ENCODE measurements at regions not wholly inside any gene's neighbourhood (a gene's known extent, or its start where the extent isn't known, plus 50 kb on each side); places are given as distances from the start of the nearest gene placed in this dataset.

- TF ChIP-seq POLR2AphosphoS5 (IDR thresholded peaks at IDR 0.05; ENCODE audit: low read depth, low read length) (no peak), POU2F2 (IDR thresholded peaks at IDR 0.05; ENCODE audit: low read depth, low read length) (no peak), POLR2A (IDR thresholded peaks at IDR 0.05; ENCODE audit: low read depth, low read length) (no peak), TAF1 (IDR thresholded peaks at IDR 0.05; ENCODE audit: low read depth, low read length) (no peak)
- no peak for DNase-seq (ENCODE audit: insufficient read length, low spot score)
- FAIRE-seq: no peak
Observed at GRCh38 chr14:85279407-85279806, 250.5 kb upstream of the FLRT2 start.

DNA sequence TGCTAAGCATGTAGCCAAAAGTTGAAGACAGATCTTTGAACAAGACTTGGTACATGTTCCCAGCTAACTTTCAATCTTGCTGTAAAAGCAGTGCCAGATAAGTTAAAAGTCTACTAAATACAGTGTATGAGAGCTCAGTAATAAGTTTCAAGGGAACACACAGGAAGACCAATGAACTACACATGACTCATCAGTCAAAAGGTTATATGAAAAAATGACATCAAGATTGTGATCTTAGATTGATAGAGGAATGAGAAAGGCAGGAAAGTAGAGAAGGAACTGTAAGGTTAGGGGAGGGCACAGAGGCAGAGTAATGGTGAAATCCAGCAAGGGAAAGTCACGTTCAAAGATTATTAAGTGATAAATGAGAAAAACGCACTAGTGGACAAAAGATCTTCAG lies 249.9 kb upstream of the FLRT2 start:
- no peak for DNase-seq (ENCODE audit: insufficient read length, low spot score)
- no peak for TF ChIP-seq POLR2AphosphoS5 (IDR thresholded peaks at IDR 0.05; ENCODE audit: low read depth, low read length)
- no peak for FAIRE-seq

GRCh38 chr14:85281921-85282320 lies 248.0 kb upstream of the FLRT2 start:
- FAIRE-seq: no peak
- TF ChIP-seq SPI1 (IDR thresholded peaks at IDR 0.05; ENCODE audit: low read depth, low read length) (no peak), PAX5 (IDR thresholded peaks at IDR 0.05; ENCODE audit: insufficient read depth, low read length, severe bottlenecking) (no peak), POLR2A (IDR thresholded peaks at IDR 0.05; ENCODE audit: low read depth, low read length) (no peak), TAF1 (IDR thresholded peaks at IDR 0.05; ENCODE audit: low read depth, low read length) (no peak), POLR2AphosphoS5 (IDR thresholded peaks at IDR 0.05; ENCODE audit: low read depth, low read length) (no peak), POU2F2 (IDR thresholded peaks at IDR 0.05; ENCODE audit: low read depth, low read length) (no peak)
- no peak for DNase-seq (ENCODE audit: insufficient read length, low spot score)

DNA sequence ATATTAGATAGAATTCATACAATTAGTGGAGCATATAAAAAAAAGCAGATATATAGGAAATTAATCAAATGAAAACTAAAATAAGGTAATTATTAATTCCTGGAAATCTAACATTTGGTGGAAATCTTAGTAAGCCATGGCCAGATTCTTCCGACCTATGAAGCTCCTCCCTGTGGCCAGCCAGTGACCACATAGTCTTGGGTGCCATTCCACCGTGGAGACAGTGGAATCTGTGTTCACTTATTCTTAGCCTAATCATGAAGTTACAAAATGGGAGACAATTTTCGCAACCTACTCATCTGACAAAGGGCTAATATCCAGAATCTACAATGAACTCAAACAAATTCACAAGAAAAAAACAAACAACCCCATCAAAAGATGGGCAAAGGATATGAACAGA lies 241.9 kb upstream of the FLRT2 start:
- TF ChIP-seq SPI1 (IDR thresholded peaks at IDR 0.05; ENCODE audit: low read depth, low read length) (no peak), TAF1 (IDR thresholded peaks at IDR 0.05; ENCODE audit: low read depth, low read length) (no peak), POU2F2 (IDR thresholded peaks at IDR 0.05; ENCODE audit: low read depth, low read length) (no peak), POLR2A (IDR thresholded peaks at IDR 0.05; ENCODE audit: low read depth, low read length) (no peak), PAX5 (IDR thresholded peaks at IDR 0.05; ENCODE audit: insufficient read depth, low read length, severe bottlenecking) (no peak), POLR2AphosphoS5 (IDR thresholded peaks at IDR 0.05; ENCODE audit: low read depth, low read length) (no peak)
- DNase-seq (ENCODE audit: insufficient read length, low spot score) (no peak), FAIRE-seq (no peak)

DNA sequence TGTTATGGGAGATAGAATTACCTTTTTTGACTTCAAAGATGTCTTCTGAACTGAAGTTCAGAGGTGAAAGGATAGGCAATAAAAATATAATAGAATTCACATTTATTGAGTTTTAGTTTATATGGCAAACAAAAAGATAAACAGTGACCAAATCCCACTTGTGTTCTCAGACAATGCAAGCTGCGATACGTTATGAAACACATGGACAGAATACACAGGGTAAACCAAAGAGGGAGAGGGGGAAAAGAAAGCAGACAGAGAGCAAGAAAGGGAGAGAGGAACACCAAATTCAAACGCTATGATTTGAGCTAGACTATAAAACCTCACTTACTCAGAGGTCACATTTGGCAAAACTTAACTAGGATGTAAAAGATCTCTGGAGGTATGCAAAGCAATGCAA lies 238.2 kb upstream of the FLRT2 start:
- DNase-seq (ENCODE audit: insufficient read length, low spot score): no peak
- TF ChIP-seq SPI1 (IDR thresholded peaks at IDR 0.05; ENCODE audit: low read depth, low read length) (no peak), TAF1 (IDR thresholded peaks at IDR 0.05; ENCODE audit: low read depth, low read length) (no peak), POU2F2 (IDR thresholded peaks at IDR 0.05; ENCODE audit: low read depth, low read length) (no peak), POLR2AphosphoS5 (IDR thresholded peaks at IDR 0.05; ENCODE audit: low read depth, low read length) (no peak), POLR2A (IDR thresholded peaks at IDR 0.05; ENCODE audit: low read depth, low read length) (no peak), PAX5 (IDR thresholded peaks at IDR 0.05; ENCODE audit: insufficient read depth, low read length, severe bottlenecking) (no peak)
- FAIRE-seq: no peak

GRCh38 chr14:85293612-85294234 lies 236.2 kb upstream of the FLRT2 start:
- TF ChIP-seq TAF1 (IDR thresholded peaks at IDR 0.05; ENCODE audit: low read depth, low read length) (no peak), POU2F2 (IDR thresholded peaks at IDR 0.05; ENCODE audit: low read depth, low read length) (no peak), POLR2A (IDR thresholded peaks at IDR 0.05; ENCODE audit: low read depth, low read length) (no peak), PAX5 (IDR thresholded peaks at IDR 0.05; ENCODE audit: insufficient read depth, low read length, severe bottlenecking) (no peak), SPI1 (IDR thresholded peaks at IDR 0.05; ENCODE audit: low read depth, low read length) (no peak), POLR2AphosphoS5 (IDR thresholded peaks at IDR 0.05; ENCODE audit: low read depth, low read length) (no peak)
- DNase-seq (ENCODE audit: insufficient read length, low spot score) (no peak), FAIRE-seq (no peak)

GRCh38 chr14:85295318-85295717 lies 234.6 kb upstream of the FLRT2 start:
- FAIRE-seq: no peak
- TF ChIP-seq POLR2A (IDR thresholded peaks at IDR 0.05; ENCODE audit: low read depth, low read length) (no peak), TAF1 (IDR thresholded peaks at IDR 0.05; ENCODE audit: low read depth, low read length) (no peak), PAX5 (IDR thresholded peaks at IDR 0.05; ENCODE audit: insufficient read depth, low read length, severe bottlenecking) (no peak), POLR2AphosphoS5 (IDR thresholded peaks at IDR 0.05; ENCODE audit: low read depth, low read length) (no peak), SPI1 (IDR thresholded peaks at IDR 0.05; ENCODE audit: low read depth, low read length) (no peak), POU2F2 (IDR thresholded peaks at IDR 0.05; ENCODE audit: low read depth, low read length) (no peak)
- no peak for DNase-seq (ENCODE audit: insufficient read length, low spot score)

DNA sequence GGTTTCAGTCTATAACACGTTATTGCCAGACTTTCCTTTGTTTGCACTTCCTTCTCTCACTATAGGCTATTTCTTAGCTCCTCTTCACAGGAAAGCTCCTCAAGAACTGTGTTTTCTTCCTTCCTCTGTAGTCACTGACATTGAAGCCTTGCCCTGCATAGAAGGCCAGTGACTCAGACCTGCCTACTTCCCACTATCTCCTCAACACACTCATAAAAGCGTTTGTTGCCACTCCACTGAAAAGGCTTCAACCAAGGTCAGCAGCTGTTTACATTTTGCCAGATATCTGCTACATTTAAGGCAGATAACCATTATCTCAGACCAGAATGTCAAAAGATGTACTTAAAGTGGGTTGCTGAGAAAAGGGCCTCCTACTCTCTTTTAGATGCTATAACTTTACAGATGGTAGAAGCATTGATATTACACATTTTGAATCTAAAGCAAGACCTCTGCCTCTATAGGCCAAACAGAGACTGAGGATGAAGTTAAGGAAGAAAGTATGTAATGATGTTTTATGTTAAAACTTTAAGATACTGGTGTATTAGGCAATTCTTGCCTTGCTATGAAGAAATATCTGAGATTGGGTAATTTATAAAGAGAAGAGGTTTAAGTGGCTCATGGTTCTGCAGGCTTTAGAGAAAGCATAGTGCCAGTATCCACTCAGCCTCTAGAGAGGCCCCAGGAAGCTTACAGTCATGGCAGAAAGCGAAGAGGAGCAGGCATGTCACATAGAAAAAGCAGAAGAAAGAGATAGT lies 233.3 kb upstream of the FLRT2 start:
- TF ChIP-seq POU2F2 (IDR thresholded peaks at IDR 0.05; ENCODE audit: low read depth, low read length): no peak
- no peak for TF ChIP-seq POLR2AphosphoS5 (IDR thresholded peaks at IDR 0.05; ENCODE audit: low read depth, low read length)
- no peak for TF ChIP-seq POLR2A (IDR thresholded peaks at IDR 0.05; ENCODE audit: low read depth, low read length)
- no peak for TF ChIP-seq TAF1 (IDR thresholded peaks at IDR 0.05; ENCODE audit: low read depth, low read length)
- TF ChIP-seq SPI1 (IDR thresholded peaks at IDR 0.05; ENCODE audit: low read depth, low read length): no peak
- no peak for TF ChIP-seq PAX5 (IDR thresholded peaks at IDR 0.05; ENCODE audit: insufficient read depth, low read length, severe bottlenecking)
- DNase-seq (ENCODE audit: insufficient read length, low spot score) (no peak), FAIRE-seq (no peak)

DNA sequence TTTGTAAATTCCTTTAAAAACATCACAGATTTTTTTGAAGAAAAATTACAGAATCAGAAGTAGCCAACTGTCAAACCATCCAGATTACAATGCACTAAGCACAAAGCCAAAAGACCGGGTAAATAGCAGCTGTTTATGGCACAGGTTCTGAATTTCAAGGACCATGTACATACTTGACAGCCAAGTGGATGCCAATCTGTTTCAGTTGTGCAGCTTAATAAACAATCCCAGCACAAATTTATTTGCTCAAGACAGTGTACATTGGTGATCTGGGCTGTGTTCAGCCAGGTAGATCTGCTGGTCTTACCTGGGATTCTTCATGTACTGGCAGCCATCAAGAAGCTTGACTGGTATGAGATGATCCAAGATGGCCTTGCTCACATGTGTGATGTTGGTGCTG lies 229.8 kb upstream of the FLRT2 start:
- DNase-seq (ENCODE audit: insufficient read length, low spot score) (no peak), FAIRE-seq (no peak)
- TF ChIP-seq SPI1 (IDR thresholded peaks at IDR 0.05; ENCODE audit: low read depth, low read length) (no peak), PAX5 (IDR thresholded peaks at IDR 0.05; ENCODE audit: insufficient read depth, low read length, severe bottlenecking) (no peak), TAF1 (IDR thresholded peaks at IDR 0.05; ENCODE audit: low read depth, low read length) (no peak), POU2F2 (IDR thresholded peaks at IDR 0.05; ENCODE audit: low read depth, low read length) (no peak), POLR2A (IDR thresholded peaks at IDR 0.05; ENCODE audit: low read depth, low read length) (no peak), POLR2AphosphoS5 (IDR thresholded peaks at IDR 0.05; ENCODE audit: low read depth, low read length) (no peak)

DNA sequence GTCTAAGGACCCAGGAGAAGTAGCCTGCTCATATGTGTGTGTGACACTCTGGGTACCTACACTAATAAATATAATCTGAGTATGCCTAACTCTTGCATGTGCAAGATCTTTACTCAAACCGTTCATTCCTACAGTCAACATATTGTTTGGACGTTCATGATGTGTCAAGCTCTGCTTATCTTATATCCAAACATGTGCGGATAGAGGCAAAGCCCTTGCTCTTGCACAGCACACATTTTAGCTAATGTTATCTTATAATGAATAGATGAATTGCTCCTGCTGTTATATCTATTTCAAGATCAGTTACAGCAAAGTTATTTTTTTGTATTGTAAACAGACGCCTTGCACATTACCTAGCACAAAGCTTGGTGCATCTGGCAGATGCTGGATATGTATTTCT lies 228.4 kb upstream of the FLRT2 start:
- no peak for FAIRE-seq

More for the DNA sequence above, 228.4 kb upstream of the FLRT2 start:
- TF ChIP-seq POLR2AphosphoS5 (IDR thresholded peaks at IDR 0.05; ENCODE audit: low read depth, low read length): no peak
- TF ChIP-seq POLR2A (IDR thresholded peaks at IDR 0.05; ENCODE audit: low read depth, low read length): no peak
- TF ChIP-seq PAX5 (IDR thresholded peaks at IDR 0.05; ENCODE audit: insufficient read depth, low read length, severe bottlenecking): no peak
- TF ChIP-seq SPI1 (IDR thresholded peaks at IDR 0.05; ENCODE audit: low read depth, low read length): no peak
- TF ChIP-seq TAF1 (IDR thresholded peaks at IDR 0.05; ENCODE audit: low read depth, low read length): no peak
- no peak for TF ChIP-seq POU2F2 (IDR thresholded peaks at IDR 0.05; ENCODE audit: low read depth, low read length)
- DNase-seq (ENCODE audit: insufficient read length, low spot score): no peak

Measured in GM12891 (cell line).